DOHH2 (cell line): ENCODE measurements at regions not wholly inside any gene's neighbourhood (a gene's known extent, or its start where the extent isn't known, plus 50 kb on each side); places are given as distances from the start of the nearest gene placed in this dataset.

Experiments used
- H3F3A ChIP-seq: fragments of 200-600 bp; sonication (generic), shearing (Covaris generic); 2 replicates; pipeline ENCODE4 v1.6.0; 2016; ENCODE audit warnings: antibody characterized with exemption, mild to moderate bottlenecking; ENCODE audit not compliant: control insufficient read depth, insufficient read depth
- H3K27ac ChIP-seq: fragments of 200-600 bp; sonication (generic); 2 replicates; pipeline ENCODE4 v1.5.1; 2014; ENCODE audit warnings: low read depth, mild to moderate bottlenecking, low read length, moderate library complexity
- H3K27me3 ChIP-seq: fragments of 200-600 bp; sonication (generic); 2 replicates; pipeline ENCODE4 v1.6.1; 2014; ENCODE audit warnings: mild to moderate bottlenecking, low read length, mixed read lengths; ENCODE audit not compliant: control insufficient read depth
- H3K36me3 ChIP-seq: fragments of 200-600 bp; sonication (generic); 2 replicates; pipeline ENCODE4 v1.6.1; 2014; ENCODE audit warnings: mild to moderate bottlenecking, low read length, moderate library complexity, mixed read lengths; ENCODE audit not compliant: control insufficient read depth
- H3K4me1 ChIP-seq: fragments of 200-600 bp; sonication (generic); 2 replicates; pipeline ENCODE4 v1.6.1; 2014; ENCODE audit warnings: mild to moderate bottlenecking, low read length, mixed read lengths; ENCODE audit not compliant: control insufficient read depth
- H3K4me2 ChIP-seq: fragments of 200-600 bp; sonication (generic); 2 replicates; pipeline ENCODE4 v1.6.0; 2014; ENCODE audit warnings: mild to moderate bottlenecking, low read length, moderate library complexity
- H3K4me3 ChIP-seq: fragments of 200-600 bp; sonication (generic); 2 replicates; pipeline ENCODE4 v1.5.1; 2014; ENCODE audit warnings: mild to moderate bottlenecking, low read length, mixed read lengths
- H3K79me2 ChIP-seq: fragments of 200-600 bp; sonication (generic); 2 replicates; pipeline ENCODE4 v1.6.1; 2014; ENCODE audit warnings: mild to moderate bottlenecking, low read length, mixed read lengths; ENCODE audit not compliant: control insufficient read depth
- H3K9me2 ChIP-seq: fragments of 200-600 bp; sonication (generic); replicated peaks from 2 replicates; pipeline ENCODE4 v1.6.1; 2014; ENCODE audit warnings: mild to moderate bottlenecking, low read length, mixed read lengths; ENCODE audit not compliant: control insufficient read depth
- H3K9me3 ChIP-seq: fragments of 200-600 bp; sonication (generic); 2 replicates; pipeline ENCODE4 v1.6.1; 2014; ENCODE audit warnings: antibody characterized with exemption, low read length, mixed read lengths; ENCODE audit not compliant: control insufficient read depth, insufficient read depth
- H4K20me1 ChIP-seq: fragments of 200-600 bp; sonication (generic); 2 replicates; pipeline ENCODE4 v1.6.0; 2014; ENCODE audit warnings: low read depth, mild to moderate bottlenecking, antibody characterized with exemption, low read length, moderate library complexity; ENCODE audit not compliant: control insufficient read depth, insufficient read depth
- CTCF ChIP-seq: fragments of 200-600 bp; sonication (generic); IDR thresholded peaks from one replicate; pipeline ENCODE4 v1.5.1; 2014; ENCODE audit warnings: antibody characterized with exemption, mild to moderate bottlenecking, low read depth, low read length; ENCODE audit not compliant: poor library complexity, severe bottlenecking
- EZH2phosphoT487 ChIP-seq: fragments of 200-600 bp; sonication (generic); IDR thresholded peaks from 2 replicates; pipeline ENCODE4 v1.6.1; 2017; ENCODE audit warnings: borderline replicate concordance, mild to moderate bottlenecking, antibody characterized with exemption, low read length, moderate library complexity, mixed read lengths

- TF ChIP-seq EZH2phosphoT487 (no peak), CTCF (no peak)
- Histone ChIP-seq H3K79me2 (no peaks in the 10 kb centered on the region), H3K27ac (no peak overlapping the region), H3K9me2 (no peaks in the 10 kb centered on the region), H4K20me1 (no peaks in the 10 kb centered on the region), H3K4me3 (no peak overlapping the region), H3K27me3 (no peaks in the 10 kb centered on the region), H3F3A (no peaks in the 10 kb centered on the region), H3K4me2 (no peak overlapping the region), H3K4me1 (no peaks in the 10 kb centered on the region; the same call in 1 of the 2 replicates), H3K9me3 (no peaks in the 10 kb centered on the region), H3K36me3 (no peaks in the 10 kb centered on the region)
Measured at GRCh38 chr11:95496901-95497300, 265.9 kb upstream of the SESN3 start.

GRCh38 chr11:95495706-95496105 lies 264.7 kb upstream of the SESN3 start:
- H3K79me2 ChIP-seq = no peaks in the 10 kb centered on the region
- H3K27ac ChIP-seq = no peak overlapping the region
- no peaks in the 10 kb centered on the region for H3K36me3 ChIP-seq
- no peak overlapping the region for H3K4me2 ChIP-seq
- no peaks in the 10 kb centered on the region for H3K9me2 ChIP-seq
- H3K27me3 ChIP-seq = no peaks in the 10 kb centered on the region
- no peak overlapping the region for H3K4me3 ChIP-seq
- H3K4me1 ChIP-seq = no peaks in the 10 kb centered on the region; the same call in 1 of the 2 replicates
- H4K20me1 ChIP-seq = no peaks in the 10 kb centered on the region
- TF ChIP-seq EZH2phosphoT487 = no peak
- no peaks in the 10 kb centered on the region for H3K9me3 ChIP-seq
- H3F3A ChIP-seq = no peaks in the 10 kb centered on the region

GRCh38 chr11:95494856-95495255 lies 263.9 kb upstream of the SESN3 start:
- H3K9me3 ChIP-seq = 0 out of 2 replicates have a peak, but pooled peaks cover 3% of the 10 kb centered on the region
- H3K4me1 ChIP-seq = no peaks in the 10 kb centered on the region; the same call in 1 of the 2 replicates
- H3K4me3 ChIP-seq = no peak overlapping the region
- no peaks in the 10 kb centered on the region for H4K20me1 ChIP-seq
- no peaks in the 10 kb centered on the region for H3K27me3 ChIP-seq
- no peaks in the 10 kb centered on the region for H3K36me3 ChIP-seq
- H3F3A ChIP-seq = no peaks in the 10 kb centered on the region
- H3K4me2 ChIP-seq = no peak overlapping the region
- TF ChIP-seq EZH2phosphoT487 = no peak
- no peak for TF ChIP-seq CTCF
- H3K79me2 ChIP-seq = no peaks in the 10 kb centered on the region
- H3K9me2 ChIP-seq = no peaks in the 10 kb centered on the region
- H3K27ac ChIP-seq = no peak overlapping the region

- 0 out of 2 replicates have a peak, but pooled peaks cover 3% of the 10 kb centered on the region for H3K9me3 ChIP-seq
- no peaks in the 10 kb centered on the region for H3K9me2 ChIP-seq
- TF ChIP-seq EZH2phosphoT487 (no peak), CTCF (no peak)
- H3K4me1 ChIP-seq = no peaks in the 10 kb centered on the region; the same call in 1 of the 2 replicates
- no peaks in the 10 kb centered on the region for H3K36me3 ChIP-seq
- H3F3A ChIP-seq = no peaks in the 10 kb centered on the region
- no peak overlapping the region for H3K27ac ChIP-seq
- no peak overlapping the region for H3K4me3 ChIP-seq
- no peaks in the 10 kb centered on the region for H3K27me3 ChIP-seq
- H4K20me1 ChIP-seq = no peaks in the 10 kb centered on the region
- no peaks in the 10 kb centered on the region for H3K79me2 ChIP-seq
- no peak overlapping the region for H3K4me2 ChIP-seq
Measured at GRCh38 chr11:95494167-95494566, 263.2 kb upstream of the SESN3 start.
